AG09309 (cell line): ENCODE measurements at regions not wholly inside any gene's neighbourhood (a gene's known extent, or its start where the extent isn't known, plus 50 kb on each side); places are given as distances from the start of the nearest gene placed in this dataset.

Experiments used
- DNase-seq: peaks from one replicate; pipeline ENCODE4 v3.0.0-alpha.2; 2010; ENCODE audit warnings: low read depth
- H3K4me3 ChIP-seq: 2 replicates; pipeline ENCODE4 v1.5.1; 2011; ENCODE audit warnings: mild to moderate bottlenecking, low read depth, low read length, moderate library complexity; ENCODE audit not compliant: control insufficient read depth
- CTCF ChIP-seq: IDR thresholded peaks from 2 replicates; pipeline ENCODE4 v1.5.1; 2011; ENCODE audit warnings: mild to moderate bottlenecking, low read depth, low read length, inconsistent platforms; ENCODE audit not compliant: insufficient read depth, control insufficient read depth; ENCODE audit errors: missing control alignments

- H3K4me3 ChIP-seq, result no peak overlapping the region
- TF ChIP-seq CTCF, result no peak
- no peak for DNase-seq
These were observed 56.2 kb upstream of the KLHL31 start for GRCh38 chr6:53721766-53722165.

GRCh38 chr6:53718597-53719460, 53.3 kb upstream of the KLHL31 start:
- peak; percentile 48 for DNase-seq
- H3K4me3 ChIP-seq, result no peak overlapping the region
- peak; percentile 83 for TF ChIP-seq CTCF

- no peak for DNase-seq
- no peak overlapping the region for H3K4me3 ChIP-seq
- TF ChIP-seq CTCF, result no peak
These were observed 52.0 kb upstream of the KLHL31 start for GRCh38 chr6:53717566-53717965.

- no peak for DNase-seq
- no peak overlapping the region for H3K4me3 ChIP-seq
- no peak for TF ChIP-seq CTCF
These were observed 49.9 kb upstream of the KLHL31 start for GRCh38 chr6:53715434-53715833.
